Esophagus squamous epithelium (tissue), 4 donors: ENCODE measurements at regions not wholly inside any gene's neighbourhood (a gene's known extent, or its start where the extent isn't known, plus 50 kb on each side); places are given as distances from the start of the nearest gene placed in this dataset.

Experiments
- CTCF ChIP-seq, 6 experiments: fragments of 450-650 bp in 4 of 6; fragments of 200-600 bp in 2 of 6; sonication (generic) in 2 of 6; IDR thresholded peaks; one replicate each; pipeline ENCODE4 v1.5.1; 2016 to 2019; ENCODE audit warnings: antibody characterized with exemption in 6 of 6, mild to moderate bottlenecking in 4 of 6, moderate library complexity in 4 of 6
- POLR2A ChIP-seq, 4 donors: fragments of 450-650 bp; IDR thresholded peaks; one replicate each; pipeline ENCODE4 v1.6.1; 2017; ENCODE audit warnings: antibody characterized with exemption in 4 of 4, mild to moderate bottlenecking in 4 of 4, moderate library complexity in 3 of 4

DNA sequence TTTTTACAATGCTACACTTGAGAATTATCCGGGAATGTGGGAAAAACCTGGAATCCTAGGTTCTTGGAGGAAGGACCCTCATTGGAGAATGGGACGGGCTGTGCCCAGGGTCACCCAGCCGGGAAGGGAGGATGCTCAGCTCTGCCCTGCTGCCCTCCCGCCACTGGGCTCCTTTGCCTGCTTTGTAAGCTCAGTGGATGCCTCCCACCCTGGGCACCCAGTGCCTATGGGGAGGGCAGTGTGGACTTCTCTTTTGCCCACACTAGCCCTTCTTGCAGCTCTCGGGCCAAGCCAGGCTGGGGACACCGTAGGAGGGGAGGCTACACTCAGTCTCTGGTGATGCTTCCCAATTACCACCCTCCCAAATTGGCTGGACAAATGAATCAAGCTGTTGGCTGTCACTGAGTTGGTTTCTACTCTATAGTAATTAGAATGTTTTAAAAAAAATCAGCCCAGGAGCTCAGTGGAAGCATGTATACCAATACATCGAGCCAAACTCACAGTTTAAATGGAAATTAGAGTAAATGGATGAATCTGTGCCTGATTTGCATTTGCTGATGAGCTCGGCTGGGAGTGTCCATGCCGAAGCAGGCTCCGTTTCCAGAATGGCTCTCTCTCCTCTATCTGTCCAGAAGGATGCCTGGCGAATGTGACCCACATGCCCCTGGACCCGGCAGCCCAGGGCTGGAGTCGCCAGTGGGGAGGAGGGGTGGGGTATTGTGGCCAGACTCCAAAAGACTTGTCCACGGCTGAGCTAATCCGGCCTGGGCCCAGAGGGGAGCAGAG lies 317.0 kb downstream of the CTTN start:
- no peak for TF ChIP-seq CTCF (IDR thresholded peaks at IDR 0.05)
- TF ChIP-seq POLR2A (IDR thresholded peaks at IDR 0.05): no peak
